ENCODE measurements at regions not wholly inside any gene's neighbourhood (a gene's known extent, or its start where the extent isn't known, plus 50 kb on each side); places are given as distances from the start of the nearest gene placed in this dataset.

- TF ChIP-seq, protein P1, sequence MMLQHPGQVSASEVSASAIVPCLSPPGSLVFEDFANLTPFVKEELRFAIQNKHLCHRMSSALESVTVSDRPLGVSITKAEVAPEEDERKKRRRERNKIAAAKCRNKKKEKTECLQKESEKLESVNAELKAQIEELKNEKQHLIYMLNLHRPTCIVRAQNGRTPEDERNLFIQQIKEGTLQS (IDR thresholded peaks at IDR 0.05): no peak
These were observed 92.5 kb downstream of the VCPKMT start (continued) for GRCh38 chr14:50023671-50024490.

DNA sequence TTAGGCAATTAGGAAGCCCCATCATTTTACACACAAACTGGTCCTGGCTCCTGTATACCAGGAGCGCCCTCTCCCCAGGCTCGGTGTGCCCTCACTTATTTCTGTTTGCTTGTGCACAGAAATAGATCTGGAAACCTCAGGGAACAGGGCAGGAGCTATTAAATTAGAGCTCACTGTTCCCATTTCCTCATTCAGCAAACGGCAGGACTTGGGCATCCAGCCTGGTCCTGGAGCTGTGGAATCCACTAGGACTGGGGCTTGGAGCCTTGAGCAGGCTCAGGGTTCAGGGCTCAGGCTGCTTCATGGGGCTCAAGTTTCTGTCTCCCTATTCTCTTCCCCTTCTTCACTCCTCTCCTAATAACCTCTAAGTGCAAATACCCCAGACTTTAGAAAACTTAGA lies 91.3 kb downstream of the VCPKMT start:
- no peaks in the 10 kb centered on the region for H3K27me3 ChIP-seq (ENCODE audit: control insufficient read depth in 4 of 4, insufficient read depth in 4 of 4, low read length in 3 of 4)
- 84% methylated on average over 3 of the region's 3 CpGs for WGBS
- no peaks in the 10 kb centered on the region for H3K4me1 ChIP-seq (ENCODE audit: control insufficient read depth in 4 of 4, insufficient read depth in 4 of 4, low read length in 3 of 4)
- no peak overlapping the region for H3K9ac ChIP-seq (ENCODE audit: low read depth in 1 of 2, low read length in 2 of 2)
- peaks cover 0 to 3% (median 2%) of the 10 kb centered on the region in 4 donors for H3K9me3 ChIP-seq (ENCODE audit: control insufficient read depth in 4 of 4, low read length in 3 of 4)
- TF ChIP-seq YY1 (IDR thresholded peaks at IDR 0.05) (no peak), RAD21 (IDR thresholded peaks at IDR 0.05) (no peak), EGR1 (IDR thresholded peaks at IDR 0.05; ENCODE audit: low read depth in 2 of 2) (no peak), GABPA (IDR thresholded peaks at IDR 0.05 in 1 of 2, conservative IDR thresholded peaks at IDR 0.05 in 1 of 2) (no peak), FOXA2 (IDR thresholded peaks at IDR 0.05) (no peak), FOXA1 (IDR thresholded peaks at IDR 0.05) (no peak), HNF4G (IDR thresholded peaks at IDR 0.05) (no peak), JUND (IDR thresholded peaks at IDR 0.05) (no peak), TAF1 (conservative IDR thresholded peaks at IDR 0.05) (no peak)
- no peak overlapping the region for H3K27ac ChIP-seq (ENCODE audit: low read depth in 1 of 2, low read length in 2 of 2)
- H3K4me3 ChIP-seq (ENCODE audit: low read depth in 1 of 3, low read length in 3 of 3): no peak overlapping the region
- DNase-seq (ENCODE audit: low spot score): no peak
- no peaks in the 10 kb centered on the region for H3K36me3 ChIP-seq (ENCODE audit: control insufficient read depth in 4 of 4, insufficient read depth in 3 of 4, low read depth in 1 of 4, low read length in 3 of 4)

- no peak overlapping the region for H3K4me3 ChIP-seq (ENCODE audit: low read depth in 1 of 3, low read length in 3 of 3)
- H3K27ac ChIP-seq (ENCODE audit: low read depth in 1 of 2, low read length in 2 of 2): no peak overlapping the region
- H3K36me3 ChIP-seq (ENCODE audit: control insufficient read depth in 4 of 4, insufficient read depth in 3 of 4, low read depth in 1 of 4, low read length in 3 of 4): no peaks in the 10 kb centered on the region
- no peak overlapping the region for H3K9ac ChIP-seq (ENCODE audit: low read depth in 1 of 2, low read length in 2 of 2)
- 98% methylated on average over 2 of the region's 2 CpGs for WGBS
- no peak for TF ChIP-seq RAD21 (IDR thresholded peaks at IDR 0.05)
- TF ChIP-seq, protein P2, sequence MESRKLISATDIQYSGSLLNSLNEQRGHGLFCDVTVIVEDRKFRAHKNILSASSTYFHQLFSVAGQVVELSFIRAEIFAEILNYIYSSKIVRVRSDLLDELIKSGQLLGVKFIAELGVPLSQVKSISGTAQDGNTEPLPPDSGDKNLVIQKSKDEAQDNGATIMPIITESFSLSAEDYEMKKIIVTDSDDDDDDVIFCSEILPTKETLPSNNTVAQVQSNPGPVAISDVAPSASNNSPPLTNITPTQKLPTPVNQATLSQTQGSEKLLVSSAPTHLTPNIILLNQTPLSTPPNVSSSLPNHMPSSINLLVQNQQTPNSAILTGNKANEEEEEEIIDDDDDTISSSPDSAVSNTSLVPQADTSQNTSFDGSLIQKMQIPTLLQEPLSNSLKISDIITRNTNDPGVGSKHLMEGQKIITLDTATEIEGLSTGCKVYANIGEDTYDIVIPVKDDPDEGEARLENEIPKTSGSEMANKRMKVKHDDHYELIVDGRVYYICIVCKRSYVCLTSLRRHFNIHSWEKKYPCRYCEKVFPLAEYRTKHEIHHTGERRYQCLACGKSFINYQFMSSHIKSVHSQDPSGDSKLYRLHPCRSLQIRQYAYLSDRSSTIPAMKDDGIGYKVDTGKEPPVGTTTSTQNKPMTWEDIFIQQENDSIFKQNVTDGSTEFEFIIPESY (IDR thresholded peaks at IDR 0.05): no peak
- TF ChIP-seq CTCF (IDR thresholded peaks at IDR 0.05; ENCODE audit: low read depth, low read length, missing input control): no peak
- TF ChIP-seq YY1 (IDR thresholded peaks at IDR 0.05): no peak
- no peak for TF ChIP-seq HNF4A (conservative IDR thresholded peaks at IDR 0.05)
- no peak for TF ChIP-seq TAF1 (conservative IDR thresholded peaks at IDR 0.05)
- no peak for TF ChIP-seq NR2F2 (IDR thresholded peaks at IDR 0.05)
- no peak for TF ChIP-seq GABPA (IDR thresholded peaks at IDR 0.05 in 1 of 2, conservative IDR thresholded peaks at IDR 0.05 in 1 of 2)
- TF ChIP-seq, protein P3, sequence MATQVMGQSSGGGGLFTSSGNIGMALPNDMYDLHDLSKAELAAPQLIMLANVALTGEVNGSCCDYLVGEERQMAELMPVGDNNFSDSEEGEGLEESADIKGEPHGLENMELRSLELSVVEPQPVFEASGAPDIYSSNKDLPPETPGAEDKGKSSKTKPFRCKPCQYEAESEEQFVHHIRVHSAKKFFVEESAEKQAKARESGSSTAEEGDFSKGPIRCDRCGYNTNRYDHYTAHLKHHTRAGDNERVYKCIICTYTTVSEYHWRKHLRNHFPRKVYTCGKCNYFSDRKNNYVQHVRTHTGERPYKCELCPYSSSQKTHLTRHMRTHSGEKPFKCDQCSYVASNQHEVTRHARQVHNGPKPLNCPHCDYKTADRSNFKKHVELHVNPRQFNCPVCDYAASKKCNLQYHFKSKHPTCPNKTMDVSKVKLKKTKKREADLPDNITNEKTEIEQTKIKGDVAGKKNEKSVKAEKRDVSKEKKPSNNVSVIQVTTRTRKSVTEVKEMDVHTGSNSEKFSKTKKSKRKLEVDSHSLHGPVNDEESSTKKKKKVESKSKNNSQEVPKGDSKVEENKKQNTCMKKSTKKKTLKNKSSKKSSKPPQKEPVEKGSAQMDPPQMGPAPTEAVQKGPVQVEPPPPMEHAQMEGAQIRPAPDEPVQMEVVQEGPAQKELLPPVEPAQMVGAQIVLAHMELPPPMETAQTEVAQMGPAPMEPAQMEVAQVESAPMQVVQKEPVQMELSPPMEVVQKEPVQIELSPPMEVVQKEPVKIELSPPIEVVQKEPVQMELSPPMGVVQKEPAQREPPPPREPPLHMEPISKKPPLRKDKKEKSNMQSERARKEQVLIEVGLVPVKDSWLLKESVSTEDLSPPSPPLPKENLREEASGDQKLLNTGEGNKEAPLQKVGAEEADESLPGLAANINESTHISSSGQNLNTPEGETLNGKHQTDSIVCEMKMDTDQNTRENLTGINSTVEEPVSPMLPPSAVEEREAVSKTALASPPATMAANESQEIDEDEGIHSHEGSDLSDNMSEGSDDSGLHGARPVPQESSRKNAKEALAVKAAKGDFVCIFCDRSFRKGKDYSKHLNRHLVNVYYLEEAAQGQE (IDR thresholded peaks at IDR 0.05): no peak
- no peak for TF ChIP-seq EGR1 (IDR thresholded peaks at IDR 0.05; ENCODE audit: low read depth in 2 of 2)
- H3K4me1 ChIP-seq (ENCODE audit: control insufficient read depth in 4 of 4, insufficient read depth in 4 of 4, low read length in 3 of 4): no peaks in the 10 kb centered on the region
- peaks cover 0 to 3% (median 1%) of the 10 kb centered on the region in 4 donors for H3K9me3 ChIP-seq (ENCODE audit: control insufficient read depth in 4 of 4, low read length in 3 of 4)
- no peak for DNase-seq (ENCODE audit: low spot score)
- H3K27me3 ChIP-seq (ENCODE audit: control insufficient read depth in 4 of 4, insufficient read depth in 4 of 4, low read length in 3 of 4): no peaks in the 10 kb centered on the region
These were observed 90.6 kb downstream of the VCPKMT start for GRCh38 chr14:50025776-50026175.
